Right renal cortex interstitium (tissue), 3 donors: ENCODE measurements at regions not wholly inside any gene's neighbourhood (a gene's known extent, or its start where the extent isn't known, plus 50 kb on each side); places are given as distances from the start of the nearest gene placed in this dataset.
"Not testable (repeated sequence)": the region's sequence is repeated elsewhere in the genome, so short reads cannot be mapped to it uniquely, and the experiment has no call there.

Source experiments
- DNase-seq, 3 donors: peaks; one replicate each; pipeline ENCODE4 v3.0.0-alpha.2; 2013; ENCODE audit warnings: low read depth in 3 of 3, low spot score in 2 of 3

DNA sequence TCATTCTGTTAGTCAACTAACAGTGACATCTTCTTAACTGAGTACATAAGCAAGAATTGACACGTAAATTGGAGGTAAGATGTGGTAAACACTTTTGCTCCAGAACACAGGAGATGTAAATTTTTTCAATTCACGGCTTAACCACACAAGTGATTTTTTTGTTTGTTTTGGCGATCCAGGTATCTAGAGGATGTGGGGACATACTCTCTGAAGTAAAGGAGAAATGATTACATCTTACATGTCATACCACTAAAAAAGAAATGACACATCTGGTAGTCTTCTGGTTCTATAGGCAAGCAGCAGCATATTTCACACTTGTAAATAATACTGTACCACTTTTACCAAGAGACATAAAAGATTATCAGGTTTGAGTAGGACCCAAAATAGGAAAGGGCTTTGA, 200.3 kb upstream of the ZWINT start:
- DNase-seq = no peak

DNA sequence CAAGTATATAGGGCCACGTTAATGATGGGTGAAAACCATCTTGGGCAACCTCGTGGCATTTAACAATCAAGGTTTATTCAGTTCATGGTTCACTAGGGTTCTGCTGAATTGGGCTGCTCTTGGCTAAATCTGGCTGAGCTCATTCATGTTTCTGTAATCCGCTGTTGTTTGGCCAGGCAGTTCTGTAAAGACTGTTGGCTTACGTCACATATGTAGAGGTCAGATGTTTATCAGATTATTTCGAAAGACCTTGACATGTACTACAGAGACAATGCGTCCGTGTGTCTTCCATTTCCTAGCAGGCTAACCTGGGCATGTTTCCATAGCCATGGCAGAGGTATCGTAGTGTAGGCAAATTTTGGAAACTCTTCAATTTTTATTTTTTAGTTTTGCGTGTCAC, 190.0 kb upstream of the ZWINT start:
- no peak for DNase-seq

DNA sequence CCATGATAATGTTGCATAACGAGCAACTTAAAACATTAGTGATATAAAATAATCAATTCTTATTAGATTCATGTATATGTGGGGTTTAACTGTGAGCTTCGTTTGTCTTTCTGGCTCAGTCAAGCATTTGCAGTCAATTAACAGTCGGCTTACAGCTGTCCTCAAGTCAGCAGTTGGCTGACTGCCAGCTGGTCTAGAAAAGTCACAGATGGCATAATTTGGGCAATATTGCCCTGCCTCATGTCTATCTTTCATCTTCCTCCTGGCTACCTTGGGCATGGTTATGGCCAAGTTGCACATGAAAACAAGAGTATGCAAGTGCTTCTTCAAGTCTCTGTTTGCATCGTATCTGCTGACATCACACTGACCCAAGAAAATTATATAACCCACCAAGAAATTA, 186.1 kb upstream of the ZWINT start:
- no peak for DNase-seq

DNA sequence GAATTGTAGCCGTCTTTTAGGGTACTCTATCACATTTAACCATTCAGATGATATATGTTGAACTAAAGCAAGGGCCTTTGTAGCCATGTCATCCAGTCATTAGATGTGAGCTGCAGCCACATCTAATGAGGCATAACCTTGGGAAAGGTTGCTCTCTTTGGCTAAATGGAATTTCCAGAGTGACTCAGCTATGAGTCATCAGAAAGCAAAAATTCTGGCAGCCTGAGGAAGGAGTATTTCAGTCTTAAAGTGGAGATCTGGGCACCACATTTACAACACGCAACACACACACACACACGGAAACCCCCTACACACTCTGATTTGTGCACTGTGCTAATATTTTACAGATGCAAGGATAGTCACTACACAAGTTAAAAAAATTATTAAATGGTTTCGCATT, 176.9 kb upstream of the ZWINT start:
- DNase-seq = no peak

DNA sequence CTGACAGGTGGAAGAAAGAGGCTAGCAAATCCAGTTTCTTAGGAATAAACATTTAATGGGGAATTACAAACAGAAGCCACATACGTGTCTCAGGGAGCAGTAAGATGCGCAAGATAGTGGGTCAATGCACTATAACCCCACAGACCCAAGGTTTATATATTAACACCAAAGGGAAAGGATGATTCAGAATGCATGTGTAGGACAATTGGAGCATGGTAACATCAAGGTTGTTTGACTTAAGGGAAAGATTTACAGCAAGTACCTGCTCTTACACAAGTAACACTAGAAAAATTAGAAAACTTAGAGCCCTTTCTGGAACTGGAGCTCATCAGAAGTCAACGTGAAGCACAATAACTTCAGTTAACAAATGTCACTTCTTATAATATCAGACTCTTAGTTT, 161.1 kb upstream of the ZWINT start:
- no peak for DNase-seq

DNA sequence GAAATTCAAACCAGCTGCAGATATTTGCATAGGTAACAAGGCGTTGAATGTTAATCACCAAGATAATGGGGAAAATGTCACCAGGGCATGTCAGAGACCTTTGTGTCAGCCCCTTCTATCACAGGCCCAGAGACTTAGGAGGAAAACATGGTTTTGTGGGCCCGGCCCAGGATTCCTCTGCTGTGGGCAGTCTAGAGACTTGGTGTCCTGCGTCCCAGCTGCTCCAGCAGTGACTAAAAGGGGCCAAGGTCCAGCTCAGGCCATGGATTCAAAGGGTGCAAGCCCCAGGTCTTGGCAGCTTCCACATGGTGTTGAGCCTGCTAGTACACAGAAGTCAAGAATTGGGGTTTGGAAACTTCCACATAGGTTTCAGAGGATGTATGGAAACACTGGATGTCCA, 147.5 kb upstream of the ZWINT start:
- no peak for DNase-seq

DNA sequence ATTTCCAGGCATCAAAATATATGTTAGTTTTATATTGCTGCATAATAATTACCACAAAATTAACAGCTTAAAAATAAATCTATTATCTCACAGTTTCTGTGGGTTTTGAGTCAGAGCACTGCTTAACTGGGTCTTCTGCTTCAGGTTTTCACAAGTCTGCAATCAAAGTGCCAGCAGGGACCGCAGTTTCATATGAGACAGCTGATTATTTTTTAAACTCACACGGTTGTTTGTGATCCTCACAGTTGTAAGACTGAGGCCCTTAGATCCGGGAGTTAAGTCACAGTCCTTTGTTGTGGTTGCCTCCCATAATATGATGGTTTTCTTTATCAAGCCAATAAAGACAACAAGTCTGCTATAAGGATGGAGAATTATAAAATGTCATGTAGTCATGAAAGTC, 146.0 kb upstream of the ZWINT start:
- no peak for DNase-seq

DNA sequence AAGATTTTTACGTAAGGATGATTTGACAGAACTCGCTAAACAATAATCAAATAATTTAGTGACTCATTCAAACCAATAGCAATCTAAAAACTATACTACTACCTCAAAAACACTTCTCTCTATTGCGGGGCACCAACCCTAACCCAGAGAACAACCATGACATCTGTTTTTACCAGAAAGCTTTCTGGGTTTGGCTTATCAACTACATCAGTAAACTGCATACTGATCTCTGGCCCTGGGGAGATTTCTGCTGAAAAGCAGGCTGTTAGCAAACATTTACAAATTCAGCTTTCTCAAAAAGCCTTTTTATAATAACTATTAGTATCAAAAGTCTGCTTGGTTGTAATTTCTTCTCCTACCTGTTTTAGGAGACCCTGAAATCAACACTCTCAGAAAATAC, 144.5 kb upstream of the ZWINT start:
- DNase-seq = no peak

DNA sequence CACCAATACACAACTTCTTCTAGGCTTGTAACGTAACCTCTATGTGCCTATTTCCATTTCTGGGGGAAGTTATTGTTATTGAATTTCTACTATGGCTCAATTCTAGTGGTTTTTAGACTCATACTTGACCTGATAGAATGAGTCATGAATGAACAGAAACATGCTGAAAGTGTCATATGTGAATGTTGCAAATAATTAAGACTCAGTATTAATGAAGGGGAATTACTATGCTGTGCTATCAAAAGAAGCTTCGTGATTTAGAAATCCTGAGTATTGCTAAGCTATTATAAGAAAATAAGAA, 135.1 kb upstream of the ZWINT start:
- DNase-seq = no peak

DNA sequence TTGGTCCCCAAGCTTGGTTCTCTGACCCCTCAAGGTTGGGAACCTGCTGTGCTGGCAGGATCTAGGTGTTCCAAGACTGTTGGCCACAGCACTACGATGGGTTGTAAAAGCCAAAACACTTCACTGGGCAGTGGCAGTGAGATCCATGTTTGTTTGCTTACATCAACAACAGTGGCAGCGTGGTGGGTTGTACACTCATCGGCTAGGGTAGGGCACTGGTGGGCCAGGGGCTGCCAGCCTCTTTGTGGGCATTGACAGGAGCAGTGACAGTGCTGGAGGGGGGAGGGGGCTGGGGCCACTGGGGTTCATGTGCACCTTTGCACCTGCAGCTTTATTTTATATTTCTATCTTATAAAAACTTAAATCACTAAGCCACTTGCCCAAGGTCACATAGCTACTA, 126.7 kb upstream of the ZWINT start:
- no peak for DNase-seq

DNA sequence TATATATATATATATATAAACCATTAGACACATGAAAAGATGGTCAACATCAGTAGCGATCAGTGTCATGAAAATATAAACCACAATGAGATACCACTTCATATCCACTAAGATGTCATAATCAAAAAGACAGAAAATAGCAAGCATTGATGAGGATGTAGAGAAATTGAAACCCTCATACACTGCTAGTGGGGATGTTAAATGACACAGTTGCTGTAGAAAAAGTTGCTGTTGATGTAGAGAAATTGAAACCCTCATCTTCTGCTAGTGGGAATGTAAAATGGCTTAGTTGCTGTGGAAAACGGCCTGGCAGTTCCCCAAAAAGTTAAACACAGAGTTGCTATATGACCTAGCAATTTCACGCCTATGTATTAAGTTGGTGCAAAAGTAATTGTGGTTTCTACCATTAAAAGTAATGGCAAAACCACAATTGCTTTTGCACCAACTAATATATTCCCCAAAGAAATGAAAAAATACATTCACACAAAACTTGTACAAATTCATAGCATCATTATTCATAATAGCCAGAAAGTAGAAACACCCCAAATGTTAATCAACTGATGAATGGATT, 120.5 kb upstream of the ZWINT start:
- no peak for DNase-seq

DNA sequence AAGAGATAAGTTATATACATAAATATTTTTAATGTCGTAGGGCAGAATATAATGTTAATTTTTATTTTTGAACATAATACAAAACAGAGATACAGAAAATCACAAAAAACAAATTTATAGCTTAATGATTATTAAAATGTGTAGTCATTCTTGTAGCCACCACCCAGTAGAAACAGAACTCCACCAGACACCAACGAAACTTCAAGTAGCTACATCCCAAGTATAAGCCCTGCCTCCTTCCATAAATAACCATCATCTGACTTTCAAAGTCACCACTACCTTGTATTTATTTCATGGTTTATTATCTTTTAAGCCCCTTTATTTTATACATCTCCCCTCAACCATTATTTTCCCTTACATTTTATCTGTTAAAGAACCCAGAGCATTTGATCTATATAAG, 111.9 kb upstream of the ZWINT start:
- no peak for DNase-seq

DNA sequence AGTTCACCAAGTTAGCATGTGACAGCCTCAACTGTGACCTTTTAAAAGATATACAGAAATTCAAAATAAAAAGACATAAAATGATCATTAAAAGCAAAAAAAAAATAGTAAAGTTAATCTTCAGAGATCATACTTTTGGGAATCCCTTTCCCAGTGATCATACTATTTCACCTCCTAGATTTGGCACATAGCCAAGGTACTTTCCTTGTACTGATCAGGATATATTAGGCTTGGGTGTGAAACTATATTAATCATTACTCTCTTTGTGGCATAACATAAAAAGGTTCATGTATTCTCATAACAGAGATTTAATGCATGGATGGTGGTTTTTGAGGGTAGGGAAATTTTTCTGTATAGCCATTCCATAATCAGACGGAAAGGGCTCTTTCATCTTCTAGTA, 109.6 kb upstream of the ZWINT start:
- DNase-seq = no peak

DNA sequence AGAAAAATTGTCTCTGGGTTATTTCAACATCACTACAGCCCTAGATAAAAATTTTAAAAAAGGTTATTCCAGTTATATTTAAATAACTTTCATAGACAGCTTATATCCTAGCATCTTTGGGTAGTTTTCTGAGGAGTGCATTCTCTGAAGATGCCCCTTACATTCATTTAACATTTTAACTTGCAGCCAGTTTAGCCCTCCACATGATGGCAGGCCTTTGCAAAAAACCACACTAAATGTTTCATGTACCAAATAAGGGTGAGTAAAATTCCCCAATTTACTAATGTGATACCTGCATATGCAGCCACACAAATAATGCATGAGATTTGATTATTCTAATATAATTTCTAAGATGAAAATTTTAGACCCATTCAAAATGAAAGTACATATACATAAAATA, 108.4 kb upstream of the ZWINT start:
- no peak for DNase-seq

DNA sequence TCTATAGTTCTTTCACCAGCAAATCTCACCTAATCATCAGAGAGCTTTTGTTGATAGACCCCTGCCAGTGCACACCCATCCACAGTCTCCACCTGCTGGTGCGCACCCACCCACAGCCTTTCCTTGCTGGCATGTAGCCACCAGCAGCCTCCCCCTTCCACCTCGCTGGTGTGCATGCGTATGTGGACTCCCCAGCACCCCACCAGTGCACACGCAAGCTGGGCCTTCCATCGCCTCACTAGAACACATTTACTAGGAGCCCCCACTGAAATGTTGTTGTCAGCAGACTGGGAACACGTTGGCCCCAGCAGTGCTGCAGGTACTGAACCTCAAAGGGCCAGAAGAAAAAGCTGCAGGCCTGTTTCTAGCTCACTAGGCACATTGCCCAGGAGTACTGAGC, 104.9 kb upstream of the ZWINT start:
- DNase-seq = no peak

DNA sequence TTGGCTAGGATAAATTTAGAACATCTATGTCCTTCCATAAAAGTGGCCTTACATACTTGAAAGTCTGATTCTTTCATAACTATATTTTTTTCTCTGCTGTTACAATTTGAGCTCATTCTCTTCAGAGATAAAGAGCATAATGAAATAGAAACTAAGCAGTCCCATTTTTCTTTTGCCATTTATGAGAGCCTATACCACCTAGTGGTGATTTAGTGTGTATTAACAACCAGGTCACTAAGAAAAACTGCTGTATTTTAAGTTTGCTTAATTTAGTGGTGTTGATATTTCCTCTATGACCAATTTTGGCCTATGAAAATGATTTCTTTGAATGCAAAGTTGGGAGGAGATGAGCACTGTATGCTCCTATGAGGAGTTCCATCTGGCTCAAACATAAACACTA, 88.7 kb upstream of the ZWINT start:
- DNase-seq = no peak

DNA sequence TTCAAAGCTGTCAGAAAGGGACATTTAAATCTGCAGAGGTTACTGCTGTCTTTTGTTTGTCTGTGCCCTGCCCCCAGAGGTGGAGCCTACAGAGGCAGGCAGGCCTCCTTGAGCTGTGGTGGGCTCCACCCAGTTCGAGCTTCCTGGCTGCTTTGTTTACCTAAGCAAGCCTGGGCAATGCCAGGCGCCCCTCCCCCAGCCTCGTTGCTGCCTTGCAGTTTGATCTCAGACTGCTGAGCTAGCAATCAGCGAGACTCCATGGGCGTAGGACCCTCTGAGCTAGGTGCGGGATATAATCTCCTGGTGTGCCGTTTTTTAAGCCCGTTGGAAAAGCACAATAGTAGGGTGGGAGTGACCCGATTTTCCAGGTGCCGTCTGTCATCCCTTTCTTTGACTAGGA, 86.6 kb upstream of the ZWINT start:
- DNase-seq = not testable (repeated sequence)

DNA sequence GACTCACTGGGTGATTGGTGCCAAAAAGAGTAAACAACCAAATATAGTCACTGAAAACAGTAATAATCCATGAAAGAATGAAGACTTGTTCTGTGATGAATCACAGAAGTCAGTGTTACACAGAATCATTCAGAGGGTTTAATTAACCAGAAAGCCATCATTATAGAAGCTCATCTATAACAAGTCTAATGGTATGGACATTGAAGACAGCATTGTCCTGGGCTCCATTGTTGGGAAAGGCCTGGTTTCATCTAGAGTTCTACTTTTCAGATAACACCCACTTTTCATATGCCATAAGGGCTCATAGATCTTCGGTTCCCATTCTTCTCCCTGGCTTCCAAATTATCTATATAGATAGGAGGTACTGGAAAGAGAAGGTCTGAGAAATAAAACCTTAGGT, 80.3 kb upstream of the ZWINT start:
- not testable (repeated sequence) for DNase-seq
